Prostate gland (tissue), 2 donors: ENCODE measurements at regions not wholly inside any gene's neighbourhood (a gene's known extent, or its start where the extent isn't known, plus 50 kb on each side); places are given as distances from the start of the nearest gene placed in this dataset.

Experiments used
- POLR2A ChIP-seq: fragments of 450-650 bp; IDR thresholded peaks from one replicate; pipeline ENCODE4 v1.6.1; 2016; ENCODE audit warnings: antibody characterized with exemption, mild to moderate bottlenecking
- POLR2AphosphoS5 ChIP-seq: sonication (generic); formaldehyde crosslinking; IDR thresholded peaks from one replicate; pipeline ENCODE4 v1.6.1; 2017; ENCODE audit warnings: antibody characterized with exemption
- TF ChIP-seq, protein P1 (sequence below), 4 experiments: fragments of 200-600 bp in 2 of 4; fragments of 450-650 bp in 2 of 4; sonication (generic) in 2 of 4; IDR thresholded peaks; 1 replicate in 3 of 4; 2 replicates in 1 of 4; pipeline ENCODE4 v1.5.1; 2016 to 2019; ENCODE audit warnings: antibody characterized with exemption in 4 of 4, mild to moderate bottlenecking in 2 of 4, moderate library complexity in 2 of 4

DNA sequence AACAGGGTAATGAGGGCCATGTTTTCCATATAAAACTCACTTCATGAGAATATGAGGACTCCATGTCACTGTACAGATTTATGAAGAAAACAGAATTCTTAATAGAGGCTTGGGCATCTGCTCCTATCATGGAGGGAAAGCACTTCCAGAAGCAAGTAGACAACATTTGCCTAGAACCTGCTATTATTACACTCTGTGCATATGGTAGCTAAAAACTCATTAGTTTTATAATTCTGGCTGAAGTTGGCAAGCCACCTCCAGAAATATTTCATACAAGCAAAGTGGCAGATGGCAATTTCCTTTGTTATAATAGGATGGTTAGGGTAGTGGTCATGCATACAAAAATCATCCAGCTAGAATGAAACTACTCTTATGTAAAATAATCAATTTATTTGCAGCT is 65.8 kb upstream of the TLK1 start:
- TF ChIP-seq, protein P1, sequence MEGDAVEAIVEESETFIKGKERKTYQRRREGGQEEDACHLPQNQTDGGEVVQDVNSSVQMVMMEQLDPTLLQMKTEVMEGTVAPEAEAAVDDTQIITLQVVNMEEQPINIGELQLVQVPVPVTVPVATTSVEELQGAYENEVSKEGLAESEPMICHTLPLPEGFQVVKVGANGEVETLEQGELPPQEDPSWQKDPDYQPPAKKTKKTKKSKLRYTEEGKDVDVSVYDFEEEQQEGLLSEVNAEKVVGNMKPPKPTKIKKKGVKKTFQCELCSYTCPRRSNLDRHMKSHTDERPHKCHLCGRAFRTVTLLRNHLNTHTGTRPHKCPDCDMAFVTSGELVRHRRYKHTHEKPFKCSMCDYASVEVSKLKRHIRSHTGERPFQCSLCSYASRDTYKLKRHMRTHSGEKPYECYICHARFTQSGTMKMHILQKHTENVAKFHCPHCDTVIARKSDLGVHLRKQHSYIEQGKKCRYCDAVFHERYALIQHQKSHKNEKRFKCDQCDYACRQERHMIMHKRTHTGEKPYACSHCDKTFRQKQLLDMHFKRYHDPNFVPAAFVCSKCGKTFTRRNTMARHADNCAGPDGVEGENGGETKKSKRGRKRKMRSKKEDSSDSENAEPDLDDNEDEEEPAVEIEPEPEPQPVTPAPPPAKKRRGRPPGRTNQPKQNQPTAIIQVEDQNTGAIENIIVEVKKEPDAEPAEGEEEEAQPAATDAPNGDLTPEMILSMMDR (IDR thresholded peaks at IDR 0.05), result no peak
- TF ChIP-seq POLR2AphosphoS5 (no peak), POLR2A (no peak)
